T-cell (primary cell): ENCODE measurements at regions not wholly inside any gene's neighbourhood (a gene's known extent, or its start where the extent isn't known, plus 50 kb on each side); places are given as distances from the start of the nearest gene placed in this dataset.

Experiments used
- ATAC-seq, 4 experiments: fragments of 200-7000 bp in 3 of 4; fragments of 150-1000 bp in 1 of 4; cut with Tn5 transposase; replicated peaks in 1 of 4; 1 replicate in 3 of 4; 2 replicates in 1 of 4; pipeline ENCODE4 v1.10.0; 2021; ENCODE audit warnings: moderate library complexity in 3 of 4, mild to moderate bottlenecking in 2 of 4, moderate number of reproducible peaks in 1 of 4
- CTCF ChIA-PET, 2 donors: fragments of 300-600 bp; sonication (Branson Sonifier 250); formaldehyde crosslinking; loops; one replicate each; lab custom pipeline; 2022; ENCODE audit warnings: antibody characterized with exemption in 2 of 2; lab: Charles Lee
- POLR2A ChIA-PET, 2 donors: fragments of 300-600 bp; sonication (Branson Sonifier 250); formaldehyde crosslinking; loops; one replicate each; lab custom pipeline; 2022; ENCODE audit warnings: antibody characterized with exemption in 2 of 2; lab: Charles Lee
- DNase-seq, 35 experiments: peaks; one replicate each; pipeline versions ENCODE4 v3.0.0 to v3.0.0-alpha.2; 2013 to 2023
- H3K27ac ChIP-seq: one replicate; pipeline ENCODE4 v1.5.1; 2013; ENCODE audit warnings: low read length
- H3K27me3 ChIP-seq, 2 experiments: replicated peaks in 1 of 2; 1 replicate in 1 of 2; 2 replicates in 1 of 2; pipeline versions ENCODE4 v1.6.1 to v1.7.0; 2013; ENCODE audit warnings: low read length in 1 of 2, mixed read lengths in 1 of 2; ENCODE audit not compliant: control insufficient read depth in 2 of 2, insufficient read depth in 2 of 2; ENCODE audit errors: extremely low read depth in 1 of 2
- H3K36me3 ChIP-seq, 2 donors: 1 replicate in 1 of 2; 2 replicates in 1 of 2; pipeline versions ENCODE4 v1.6.1 to v1.7.0; 2013; ENCODE audit warnings: low read length in 1 of 2; ENCODE audit not compliant: control insufficient read depth in 2 of 2, insufficient read depth in 1 of 2; ENCODE audit errors: extremely low read depth in 1 of 2
- H3K4me1 ChIP-seq, 2 experiments: 1 replicate in 1 of 2; 2 replicates in 1 of 2; pipeline versions ENCODE4 v1.6.1 to v1.7.0; 2013; ENCODE audit warnings: low read length in 2 of 2, mixed read lengths in 1 of 2; ENCODE audit not compliant: insufficient read depth in 2 of 2, control insufficient read depth in 1 of 2; ENCODE audit errors: extremely low read depth in 1 of 2
- H3K4me3 ChIP-seq, 2 donors: 1 replicate in 1 of 2; 2 replicates in 1 of 2; pipeline versions ENCODE4 v1.5.1 to v1.7.0; 2013; ENCODE audit warnings: mild to moderate bottlenecking in 2 of 2, low read length in 1 of 2, moderate library complexity in 1 of 2; ENCODE audit not compliant: control insufficient read depth in 1 of 2; ENCODE audit errors: extremely low read depth in 1 of 2
- H3K9me3 ChIP-seq: 2 replicates; pipeline ENCODE4 v1.7.0; 2013
- H3K27ac Mint-ChIP-seq, 2 donors: one replicate each; pipeline ENCODE4 v1.8.0; 2020 to 2021; ENCODE audit warnings: mild to moderate bottlenecking in 2 of 2, mixed read lengths in 2 of 2
- H3K27me3 Mint-ChIP-seq, 2 donors: one replicate each; pipeline ENCODE4 v1.8.0; 2021 to 2022; ENCODE audit warnings: mixed read lengths in 2 of 2
- H3K36me3 Mint-ChIP-seq: one replicate; pipeline ENCODE4 v1.8.0; 2021; ENCODE audit warnings: mixed read lengths
- H3K4me1 Mint-ChIP-seq, 3 donors: one replicate each; pipeline ENCODE4 v1.8.0; 2020 to 2022; ENCODE audit warnings: mixed read lengths in 3 of 3, mild to moderate bottlenecking in 1 of 3
- H3K4me3 Mint-ChIP-seq, 3 donors: one replicate each; pipeline ENCODE4 v1.8.0; 2020 to 2022; ENCODE audit warnings: mild to moderate bottlenecking in 3 of 3, mixed read lengths in 3 of 3, moderate library complexity in 3 of 3
- H3K9me3 Mint-ChIP-seq, 3 donors: one replicate each; pipeline ENCODE4 v1.8.0; 2020 to 2022; ENCODE audit warnings: mixed read lengths in 3 of 3
- WGBS: methylation state at CpG from one replicate; pipeline ENCODE4 v1.1.5; 2013; ENCODE audit warnings: missing lambda C conversion rate; ENCODE audit not compliant: insufficient coverage; 5-methylcytosine and 5-hydroxymethylcytosine counted together

GRCh38 chr3:176074096-176074495 lies 1123.2 kb downstream of the TBL1XR1 start:
- Histone ChIP-seq H3K9me3 (peaks cover 2% of the 10 kb centered on the region), H3K4me3 (no peak overlapping the region), H3K36me3 (no peaks in the 10 kb centered on the region), H3K27ac (no peak overlapping the region), H3K27me3 (no peaks in the 10 kb centered on the region), H3K4me1 (no peaks in the 10 kb centered on the region)
- H3K4me3 Mint-ChIP-seq = no peak overlapping the region
- H3K36me3 Mint-ChIP-seq = no peaks in the 10 kb centered on the region
- H3K9me3 Mint-ChIP-seq = peaks cover 7 to 20% (median 12%) of the 10 kb centered on the region in 3 donors
- DNase-seq (no peak), ATAC-seq (no peak)
- POLR2A ChIA-PET = no interaction called here
- no peaks in the 10 kb centered on the region for H3K27me3 Mint-ChIP-seq
- WGBS = no CpG with 5 or more reads among the region's 2 CpGs
- H3K4me1 Mint-ChIP-seq = no peaks in the 10 kb centered on the region
- H3K27ac Mint-ChIP-seq = no peak overlapping the region
- CTCF ChIA-PET = no interaction called here

- no CpG with 5 or more reads among the region's 2 CpGs for WGBS
- no peaks in the 10 kb centered on the region for H3K4me1 ChIP-seq
- H3K27ac ChIP-seq = no peak overlapping the region
- ChIA-PET POLR2A (no interaction called here), CTCF (no interaction called here)
- no peaks in the 10 kb centered on the region for H3K36me3 ChIP-seq
- H3K27me3 Mint-ChIP-seq = no peaks in the 10 kb centered on the region
- ATAC-seq = no peak
- peaks cover 0 to 23% (median 11%) of the 10 kb centered on the region in 3 donors for H3K9me3 Mint-ChIP-seq
- no peak for DNase-seq
- H3K27ac Mint-ChIP-seq = no peak overlapping the region
- H3K4me3 Mint-ChIP-seq = no peak overlapping the region
- no peak overlapping the region for H3K4me3 ChIP-seq
- peaks cover 2% of the 10 kb centered on the region for H3K9me3 ChIP-seq
- no peaks in the 10 kb centered on the region for H3K4me1 Mint-ChIP-seq
- H3K27me3 ChIP-seq = no peaks in the 10 kb centered on the region
- H3K36me3 Mint-ChIP-seq = no peaks in the 10 kb centered on the region
These were observed 1125.3 kb downstream of the TBL1XR1 start for GRCh38 chr3:176071943-176072342.

- Mint-ChIP-seq H3K27ac (no peak overlapping the region), H3K27me3 (no peaks in the 10 kb centered on the region), H3K4me1 (no peaks in the 10 kb centered on the region), H3K36me3 (no peaks in the 10 kb centered on the region), H3K9me3 (peaks cover 0 to 16% (median 5%) of the 10 kb centered on the region in 3 donors), H3K4me3 (no peak overlapping the region)
- H3K27me3 ChIP-seq = no peaks in the 10 kb centered on the region
- ATAC-seq (no peak), DNase-seq (no peak)
- POLR2A ChIA-PET = no interaction called here
- WGBS = 83% methylated on average over 4 of the region's 6 CpGs
- no peak overlapping the region for H3K27ac ChIP-seq
- H3K4me3 ChIP-seq = no peak overlapping the region
- H3K36me3 ChIP-seq = no peaks in the 10 kb centered on the region
- CTCF ChIA-PET = no interaction called here
- H3K9me3 ChIP-seq = peaks cover 2% of the 10 kb centered on the region
- H3K4me1 ChIP-seq = no peaks in the 10 kb centered on the region
These were observed 1128.5 kb downstream of the TBL1XR1 start for GRCh38 chr3:176068750-176069149.

- Histone ChIP-seq H3K27ac (no peak overlapping the region), H3K4me3 (no peak overlapping the region), H3K27me3 (no peaks in the 10 kb centered on the region), H3K36me3 (no peaks in the 10 kb centered on the region), H3K9me3 (no peaks in the 10 kb centered on the region), H3K4me1 (no peaks in the 10 kb centered on the region)
- ATAC-seq (no peak), DNase-seq (no peak)
- Mint-ChIP-seq H3K4me3 (no peak overlapping the region), H3K27ac (no peak overlapping the region), H3K27me3 (no peaks in the 10 kb centered on the region), H3K9me3 (peaks cover 5 to 8% (median 8%) of the 10 kb centered on the region in 3 donors), H3K36me3 (no peaks in the 10 kb centered on the region), H3K4me1 (no peaks in the 10 kb centered on the region)
- ChIA-PET POLR2A (no interaction called here), CTCF (no interaction called here)
These were observed 1138.4 kb downstream of the TBL1XR1 start for GRCh38 chr3:176058856-176059255.

GRCh38 chr3:176055836-176056235 lies 1141.4 kb downstream of the TBL1XR1 start:
- H3K27ac ChIP-seq = no peak overlapping the region
- Mint-ChIP-seq H3K4me1 (no peaks in the 10 kb centered on the region), H3K36me3 (no peaks in the 10 kb centered on the region), H3K27ac (no peak overlapping the region), H3K27me3 (no peaks in the 10 kb centered on the region), H3K9me3 (peaks cover 5 to 8% (median 8%) of the 10 kb centered on the region in 3 donors), H3K4me3 (no peak overlapping the region)
- ChIA-PET POLR2A (no interaction called here), CTCF (no interaction called here)
- no peak overlapping the region for H3K4me3 ChIP-seq
- H3K4me1 ChIP-seq = no peaks in the 10 kb centered on the region
- ATAC-seq (no peak), DNase-seq (no peak)
- H3K27me3 ChIP-seq = no peaks in the 10 kb centered on the region
- no peaks in the 10 kb centered on the region for H3K36me3 ChIP-seq
- no peaks in the 10 kb centered on the region for H3K9me3 ChIP-seq
- WGBS = 73% methylated on average over 4 of the region's 6 CpGs

GRCh38 chr3:176051766-176052165 lies 1145.5 kb downstream of the TBL1XR1 start:
- Histone ChIP-seq H3K36me3 (no peaks in the 10 kb centered on the region), H3K4me1 (no peaks in the 10 kb centered on the region), H3K27ac (no peak overlapping the region), H3K27me3 (no peaks in the 10 kb centered on the region), H3K4me3 (no peak overlapping the region), H3K9me3 (no peaks in the 10 kb centered on the region)
- Mint-ChIP-seq H3K36me3 (no peaks in the 10 kb centered on the region), H3K27me3 (no peaks in the 10 kb centered on the region), H3K27ac (no peak overlapping the region), H3K4me1 (no peaks in the 10 kb centered on the region), H3K9me3 (peaks cover 5 to 10% (median 7%) of the 10 kb centered on the region in 3 donors), H3K4me3 (no peak overlapping the region)
- ChIA-PET CTCF (no interaction called here), POLR2A (no interaction called here)
- no CpG with 5 or more reads among the region's 7 CpGs for WGBS
- DNase-seq (no peak), ATAC-seq (no peak)

- Histone ChIP-seq H3K4me3 (no peak overlapping the region), H3K27me3 (no peaks in the 10 kb centered on the region), H3K9me3 (no peaks in the 10 kb centered on the region), H3K4me1 (no peaks in the 10 kb centered on the region), H3K36me3 (no peaks in the 10 kb centered on the region), H3K27ac (no peak overlapping the region)
- H3K4me1 Mint-ChIP-seq = no peaks in the 10 kb centered on the region
- H3K36me3 Mint-ChIP-seq = no peaks in the 10 kb centered on the region
- WGBS = no CpG with 5 or more reads among the region's 2 CpGs
- DNase-seq (no peak), ATAC-seq (no peak)
- no peak overlapping the region for H3K27ac Mint-ChIP-seq
- ChIA-PET CTCF (no interaction called here), POLR2A (no interaction called here)
- no peaks in the 10 kb centered on the region for H3K27me3 Mint-ChIP-seq
- H3K9me3 Mint-ChIP-seq = peaks cover 2 to 11% (median 5%) of the 10 kb centered on the region in 3 donors
- no peak overlapping the region for H3K4me3 Mint-ChIP-seq
These were observed 1150.6 kb downstream of the TBL1XR1 start for GRCh38 chr3:176046703-176047102.
